Embryonic facial prominence (tissue), 1 donor: ENCODE measurements at regions not wholly inside any gene's neighbourhood (a gene's known extent, or its start where the extent isn't known, plus 50 kb on each side); places are given as distances from the start of the nearest gene placed in this dataset.

Experiments used
- DNase-seq: peaks from one replicate; pipeline ENCODE4 v3.0.0-alpha.2; 2016; ENCODE audit errors: extremely low spot score

DNA sequence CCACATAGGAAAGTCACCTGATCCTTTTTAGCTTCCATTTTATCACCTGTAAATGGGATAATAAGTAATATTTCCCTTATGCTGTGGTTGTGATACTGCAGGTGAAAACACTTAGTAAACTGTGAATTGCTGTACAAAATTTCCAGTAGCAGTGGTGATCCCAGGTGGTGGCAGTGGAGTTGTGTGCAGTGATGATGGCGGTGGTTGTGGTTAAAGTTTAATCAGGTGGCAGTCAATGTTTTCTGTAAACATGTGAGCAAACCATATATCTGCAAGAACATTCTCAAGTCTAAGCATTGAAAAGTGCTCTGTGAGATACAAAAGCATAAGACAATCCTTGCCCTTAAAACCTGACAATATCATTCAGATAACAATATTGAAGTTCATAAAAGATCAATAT lies 480.2 kb downstream of the RASEF start:
- no peak for DNase-seq

DNA sequence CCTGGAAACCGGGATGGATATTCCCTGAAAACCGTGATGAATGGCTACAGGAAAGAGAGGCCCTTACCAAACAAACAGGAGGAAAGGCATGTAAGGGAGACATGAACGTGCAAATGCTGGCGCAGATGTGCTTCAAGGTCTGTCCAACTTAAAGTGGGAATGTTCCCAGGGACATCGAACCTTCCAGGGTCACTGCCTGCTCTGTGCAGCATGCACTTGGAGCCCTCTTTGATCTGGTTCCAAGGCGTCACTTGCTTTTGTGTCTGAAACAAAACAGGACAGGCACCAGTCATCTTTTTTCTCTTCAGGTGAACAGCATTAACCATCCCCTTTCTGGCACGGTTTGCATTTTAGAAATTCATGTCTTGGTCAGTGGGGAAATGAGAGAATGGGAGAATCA lies 479.4 kb downstream of the RASEF start:
- no peak for DNase-seq

GRCh38 chr9:82584349-82584863 lies 478.5 kb downstream of the RASEF start:
- no peak for DNase-seq

- DNase-seq, result no peak
Measured at GRCh38 chr9:82586918-82587356, 476.0 kb downstream of the RASEF start.

DNA sequence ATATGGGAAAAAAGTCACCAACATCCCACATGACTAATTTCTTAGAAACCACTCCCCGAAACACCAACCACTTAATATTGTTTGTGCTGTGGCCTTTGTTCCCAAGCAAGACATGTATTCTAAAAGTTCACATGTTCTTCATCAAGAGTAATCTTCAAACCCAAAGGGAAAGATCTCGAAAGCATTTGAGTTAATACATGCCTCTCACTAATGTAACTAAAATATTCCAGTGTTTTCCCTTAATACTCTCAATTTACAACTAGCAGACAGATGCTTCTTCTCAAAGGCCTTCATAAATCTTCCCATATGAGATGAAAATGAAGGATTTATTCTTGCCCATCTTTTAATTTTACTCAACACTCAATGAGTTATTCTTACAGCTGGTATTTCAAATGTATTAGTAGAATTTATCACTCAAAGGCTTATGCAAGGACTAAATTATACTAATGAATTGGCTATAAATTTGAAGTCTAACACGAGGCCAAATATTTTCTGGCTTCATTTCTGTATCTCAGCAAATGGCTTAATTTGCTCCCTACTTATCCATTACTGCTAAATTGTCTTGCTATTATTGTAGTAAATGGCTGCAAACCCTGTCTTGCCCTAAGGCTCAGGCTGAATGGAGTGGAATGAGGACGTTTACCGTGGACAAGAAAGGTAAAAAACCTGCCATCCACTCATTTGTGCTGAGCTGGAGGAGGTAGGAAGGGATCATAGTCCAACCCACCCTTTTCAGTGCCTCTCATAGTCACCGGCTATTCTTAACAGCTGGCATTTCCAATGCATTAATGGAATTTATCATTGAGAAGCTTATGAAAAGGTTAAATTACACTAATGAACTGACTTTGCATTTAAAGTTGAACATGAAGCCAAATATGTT lies 474.4 kb downstream of the RASEF start:
- DNase-seq, result no peak

- no peak for DNase-seq
Measured at GRCh38 chr9:82590845-82591244, 472.1 kb downstream of the RASEF start.

GRCh38 chr9:82593501-82593900 lies 469.4 kb downstream of the RASEF start:
- no peak for DNase-seq

DNA sequence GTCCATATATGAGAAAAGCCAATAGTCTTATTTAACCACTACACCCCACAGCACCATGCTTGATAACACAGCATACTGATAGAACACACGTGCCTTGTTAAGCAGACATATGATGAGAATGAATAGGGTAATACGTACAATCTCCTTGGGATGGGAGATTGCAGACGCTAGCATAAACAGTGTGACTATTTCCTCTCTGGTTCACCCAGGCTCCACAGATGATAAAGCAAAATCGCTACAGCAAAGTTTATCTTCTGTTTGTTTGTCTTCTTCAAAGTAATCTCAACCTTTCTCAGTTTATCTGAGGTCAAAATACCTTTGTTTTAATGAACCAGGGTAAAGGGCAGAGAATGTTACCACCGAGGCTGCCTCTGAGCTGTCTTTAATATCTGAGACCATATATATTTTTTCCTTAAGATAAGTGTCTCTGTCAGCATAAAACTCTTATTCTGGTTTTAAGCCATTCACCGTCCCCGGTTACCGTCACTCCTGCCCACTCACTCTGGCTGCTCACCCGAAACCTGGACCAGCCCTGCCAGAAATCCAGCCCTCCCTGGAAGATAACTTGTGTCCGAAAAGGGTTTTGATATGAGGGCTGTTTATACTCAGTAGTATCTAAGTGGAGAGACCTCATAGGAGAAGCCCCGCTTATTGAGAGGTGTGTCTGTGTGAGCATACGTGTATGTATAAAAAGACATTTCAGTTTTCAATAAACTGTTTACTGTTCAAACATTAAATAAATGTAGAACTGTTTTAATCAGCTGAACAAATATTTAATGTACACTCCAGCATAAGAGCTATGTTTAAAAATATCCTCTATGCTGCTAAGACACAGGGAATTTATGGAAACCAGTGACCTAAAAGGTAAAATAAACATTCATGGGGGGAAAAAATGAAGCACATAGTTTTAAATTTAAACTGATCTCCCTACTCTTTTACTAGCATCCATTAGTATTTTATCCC lies 465.4 kb downstream of the RASEF start:
- no peak for DNase-seq

DNA sequence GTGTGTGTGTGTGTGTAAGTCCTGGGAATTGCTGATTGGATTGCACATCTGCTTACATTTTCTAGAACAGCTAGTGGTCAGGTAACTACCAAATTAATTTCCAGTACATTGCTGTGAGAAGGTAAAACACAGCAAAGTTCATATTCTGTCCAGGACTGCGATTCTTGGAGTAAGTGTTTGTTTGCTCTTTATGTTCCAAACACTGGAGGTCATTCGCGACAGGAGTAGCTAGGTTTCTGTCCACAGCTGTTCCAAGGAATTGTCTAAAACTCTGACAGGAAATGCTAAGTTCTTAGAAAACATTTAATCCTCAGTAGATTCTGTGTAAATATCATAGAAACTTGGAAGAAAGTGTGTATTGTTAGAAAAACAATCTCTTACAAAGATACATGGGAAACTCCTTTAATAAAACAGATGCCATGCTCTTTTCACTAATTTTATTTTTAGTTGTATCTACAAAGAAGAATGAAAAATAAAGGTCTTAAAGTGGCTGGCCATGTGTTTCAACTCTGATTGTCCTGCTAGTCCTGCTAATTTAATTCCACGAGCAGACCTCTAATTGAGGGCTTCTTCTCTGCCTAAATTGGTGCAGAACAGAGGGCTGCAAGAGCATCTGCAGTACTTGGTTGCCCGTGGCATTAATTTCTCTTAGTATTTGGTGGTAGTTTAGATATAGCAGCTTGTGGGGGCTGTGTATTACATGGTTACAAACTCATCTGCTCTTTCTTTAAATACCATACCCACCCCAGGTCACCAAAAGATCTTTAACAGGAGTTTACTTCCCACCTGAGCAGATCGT lies 464.5 kb downstream of the RASEF start:
- DNase-seq, result no peak

- DNase-seq, result no peak
Measured at GRCh38 chr9:82599336-82599949, 463.5 kb downstream of the RASEF start.

DNA sequence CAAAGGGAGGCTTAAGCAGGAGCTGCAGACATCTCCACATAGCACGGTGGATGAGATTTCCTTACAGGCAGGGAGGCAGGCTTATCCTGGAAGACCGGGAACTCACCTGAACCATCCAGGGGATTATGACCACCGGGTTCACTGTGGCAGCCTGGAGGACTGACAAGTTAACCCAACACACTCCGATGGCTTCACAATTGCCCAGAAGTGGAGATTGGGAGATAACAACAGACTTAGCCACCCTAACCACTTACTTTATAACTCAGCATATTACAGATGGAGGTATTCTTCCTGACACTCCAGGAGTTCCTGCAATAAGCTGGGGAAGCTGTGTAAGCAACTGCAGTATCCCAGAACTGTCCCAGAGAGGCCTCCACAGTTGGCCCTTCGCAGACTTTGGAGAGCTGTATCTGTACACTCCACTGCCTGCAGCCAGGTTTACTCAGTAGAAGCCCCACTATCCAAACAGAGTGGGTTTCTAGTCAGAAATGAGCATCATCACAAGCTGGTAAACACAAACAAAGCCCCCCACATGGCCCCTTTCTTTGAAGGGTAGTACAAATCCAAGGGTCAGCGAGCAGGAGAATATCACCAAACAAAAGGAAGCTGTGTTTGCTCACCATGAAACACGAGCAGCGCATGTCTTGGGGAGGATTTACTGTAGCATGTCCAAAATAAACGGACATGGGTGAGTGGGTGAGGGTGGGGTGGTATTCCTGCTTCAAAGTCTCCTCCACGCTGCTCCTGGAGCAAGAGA lies 462.2 kb downstream of the RASEF start:
- no peak for DNase-seq

- no peak for DNase-seq
Measured at GRCh38 chr9:82601293-82601771, 461.6 kb downstream of the RASEF start.

- DNase-seq, result no peak
Measured at GRCh38 chr9:82604947-82605656, 457.8 kb downstream of the RASEF start.

GRCh38 chr9:82605657-82606031 lies 457.3 kb downstream of the RASEF start:
- DNase-seq, result no peak

GRCh38 chr9:82606071-82606470 lies 456.9 kb downstream of the RASEF start:
- DNase-seq, result no peak

- DNase-seq, result peak; percentile 63
Measured at GRCh38 chr9:82606492-82607382, 456.2 kb downstream of the RASEF start.

GRCh38 chr9:82608487-82608886 lies 454.5 kb downstream of the RASEF start:
- DNase-seq, result no peak

- DNase-seq, result no peak
Measured at GRCh38 chr9:82612942-82613341, 450.0 kb downstream of the RASEF start.
